NT2/D1 (cell line): ENCODE measurements at regions not wholly inside any gene's neighbourhood (a gene's known extent, or its start where the extent isn't known, plus 50 kb on each side); places are given as distances from the start of the nearest gene placed in this dataset.

Source experiments
- DNase-seq: peaks from one replicate; pipeline ENCODE4 v3.0.0-alpha.2; 2011; ENCODE audit warnings: low read depth, low spot score
- H3K27me3 ChIP-seq: 2 replicates; pipeline ENCODE4 v1.6.0; 2011; ENCODE audit warnings: mild to moderate bottlenecking; ENCODE audit not compliant: insufficient read length, insufficient read depth
- H3K36me3 ChIP-seq: 2 replicates; pipeline ENCODE4 v1.6.1; 2011; ENCODE audit warnings: mild to moderate bottlenecking, low read length, mixed read lengths; ENCODE audit not compliant: insufficient read depth, insufficient read length
- H3K4me1 ChIP-seq: 2 replicates; pipeline ENCODE4 v1.5.1; 2011; ENCODE audit not compliant: insufficient read depth, insufficient read length
- H3K4me3 ChIP-seq: 2 replicates; pipeline ENCODE4 v1.5.1; 2011; ENCODE audit warnings: low read depth; ENCODE audit not compliant: insufficient read length
- H3K9ac ChIP-seq: 2 replicates; pipeline ENCODE4 v1.6.0; 2011; ENCODE audit warnings: low read depth; ENCODE audit not compliant: insufficient read length
- H3K9me3 ChIP-seq: 2 replicates; pipeline ENCODE4 v1.5.1; 2011; ENCODE audit warnings: mild to moderate bottlenecking, low read length; ENCODE audit not compliant: insufficient read depth
- SUZ12 ChIP-seq: IDR thresholded peaks from 2 replicates; pipeline ENCODE4 v1.6.1; 2011; ENCODE audit not compliant: insufficient read length, insufficient read depth; ENCODE audit errors: extremely low read depth
- YY1 ChIP-seq: IDR thresholded peaks from 2 replicates; pipeline ENCODE4 v1.6.1; 2011; ENCODE audit not compliant: insufficient read length, insufficient read depth
- ZNF274 ChIP-seq: IDR thresholded peaks from 2 replicates; pipeline ENCODE4 v1.6.1; 2011; ENCODE audit warnings: mild to moderate bottlenecking, low read depth, low read length

DNA sequence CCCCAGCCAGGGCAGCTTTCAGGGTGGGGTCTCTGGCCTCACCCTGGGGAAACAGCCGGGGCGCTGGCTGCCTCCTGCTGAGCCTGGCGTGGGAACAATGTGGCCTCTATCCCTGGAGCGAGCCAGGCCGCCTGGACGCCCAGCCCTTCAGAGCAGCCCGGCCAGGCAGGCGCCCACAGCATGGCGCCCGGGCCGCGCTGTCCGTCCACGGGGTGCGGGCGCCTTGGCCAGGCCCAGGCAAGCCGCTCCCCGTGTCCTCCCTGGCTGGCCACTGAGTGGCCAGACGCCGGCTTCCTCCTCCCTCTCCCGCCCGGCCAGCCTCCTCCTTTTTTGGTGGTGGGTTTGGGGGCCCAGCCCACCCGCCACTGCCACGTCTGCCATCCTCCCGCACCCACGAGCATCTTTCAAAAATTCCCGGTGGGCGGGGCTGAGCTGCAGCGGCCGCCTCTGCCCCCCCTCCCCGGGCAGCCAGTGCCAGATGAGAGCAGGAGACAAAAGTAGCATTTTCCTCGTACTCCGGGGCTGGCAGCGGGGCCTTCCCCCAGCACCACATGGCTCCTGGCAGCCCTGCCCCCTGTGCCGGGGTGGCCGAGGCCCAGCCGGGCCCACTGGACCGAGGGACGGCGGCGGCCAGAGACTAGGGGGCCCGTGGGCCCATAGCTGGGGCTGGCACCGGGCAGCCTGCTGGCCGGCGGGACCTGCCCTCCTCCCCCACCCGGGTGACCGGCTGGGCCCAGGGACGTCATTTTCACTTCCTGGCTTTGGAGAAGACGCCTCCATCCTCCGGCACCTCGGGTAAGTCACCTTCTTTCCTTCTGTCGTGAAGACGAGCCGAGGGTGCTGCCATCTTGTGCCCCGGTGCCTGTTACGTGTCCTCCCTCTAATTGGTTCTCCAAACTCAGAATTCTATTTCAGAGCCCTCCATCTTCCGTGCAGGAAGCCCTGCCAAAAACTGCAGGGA, 70.2 kb upstream of the PPARA start:
- Histone ChIP-seq H3K27me3 (peaks cover under 1% of the 10 kb centered on the region), H3K4me3 (no peak overlapping the region), H3K9ac (no peak overlapping the region), H3K36me3 (no peaks in the 10 kb centered on the region), H3K9me3 (no peaks in the 10 kb centered on the region), H3K4me1 (peaks cover under 1% of the 10 kb centered on the region)
- DNase-seq = no peak
- TF ChIP-seq SUZ12 = no peak
- no peak for TF ChIP-seq ZNF274
- no peak for TF ChIP-seq YY1

DNA sequence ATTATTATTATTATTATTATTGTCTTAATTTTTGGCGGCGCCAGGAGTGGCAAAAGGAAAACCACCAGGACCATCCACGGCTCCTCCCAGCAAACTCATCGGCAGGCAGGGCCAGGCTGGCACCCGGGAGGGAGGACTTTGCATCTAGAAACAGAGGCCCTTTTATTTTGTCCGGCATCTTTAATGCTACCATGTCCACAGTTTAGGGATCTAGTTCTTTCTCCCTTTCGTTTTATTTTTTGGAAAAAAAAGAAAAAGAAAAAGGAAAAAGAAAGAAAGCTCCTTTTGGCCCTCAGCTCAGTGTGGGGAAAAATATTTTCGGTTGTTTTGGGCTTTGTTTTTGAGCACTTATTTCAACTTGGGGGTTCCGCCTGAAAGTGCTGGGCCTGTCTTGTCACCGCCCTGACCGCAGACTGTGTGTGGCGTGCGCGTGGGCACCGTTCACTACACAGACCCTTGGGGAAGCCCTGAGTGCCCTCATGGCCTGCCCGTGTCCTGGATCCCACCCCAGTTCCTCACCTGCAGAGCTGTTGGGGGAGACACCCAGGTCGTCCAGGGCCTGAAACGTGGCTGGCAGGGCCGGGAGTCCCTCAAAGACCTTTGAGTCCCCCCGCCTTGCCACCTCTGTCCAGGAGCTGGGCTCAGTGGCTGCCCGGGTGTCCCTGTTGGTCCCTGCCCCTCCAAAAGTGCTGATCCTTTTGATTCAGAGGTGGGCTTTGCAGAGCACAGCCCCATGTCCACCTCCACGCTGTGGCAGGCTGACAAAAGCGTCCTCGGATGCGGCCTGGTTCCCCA, 69.1 kb upstream of the PPARA start:
- Histone ChIP-seq H3K27me3 (no peaks in the 10 kb centered on the region), H3K4me1 (peaks cover 2% of the 10 kb centered on the region), H3K36me3 (no peaks in the 10 kb centered on the region), H3K4me3 (no peak overlapping the region), H3K9ac (no peak overlapping the region), H3K9me3 (no peaks in the 10 kb centered on the region)
- DNase-seq = no peak
- TF ChIP-seq SUZ12 = no peak
- TF ChIP-seq ZNF274 = no peak
- TF ChIP-seq YY1 = no peak

DNA sequence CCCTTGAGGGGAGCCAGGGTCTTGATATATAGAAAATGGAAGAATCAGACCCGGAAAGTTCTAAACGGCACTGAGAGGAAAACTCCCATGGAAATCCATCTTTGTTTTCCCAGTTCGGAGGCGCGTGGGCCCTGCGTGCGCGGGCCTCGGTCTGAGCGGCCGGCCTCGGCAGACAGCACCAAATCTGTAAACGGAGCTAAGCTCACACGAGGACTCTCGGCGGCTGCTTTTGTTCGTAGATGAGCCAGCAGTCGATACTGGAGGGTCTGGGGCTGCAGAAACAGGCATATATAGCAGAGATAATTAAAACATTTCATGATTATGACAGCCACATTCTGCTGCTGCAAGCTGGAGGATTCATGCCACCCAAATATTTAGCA, 68.5 kb upstream of the PPARA start:
- no peak overlapping the region for H3K4me3 ChIP-seq
- no peaks in the 10 kb centered on the region for H3K36me3 ChIP-seq
- DNase-seq = no peak
- no peak for TF ChIP-seq ZNF274
- no peak for TF ChIP-seq YY1
- no peak for TF ChIP-seq SUZ12
- no peaks in the 10 kb centered on the region for H3K27me3 ChIP-seq
- no peaks in the 10 kb centered on the region for H3K9me3 ChIP-seq
- H3K9ac ChIP-seq = no peak overlapping the region
- H3K4me1 ChIP-seq = peaks cover 2% of the 10 kb centered on the region

DNA sequence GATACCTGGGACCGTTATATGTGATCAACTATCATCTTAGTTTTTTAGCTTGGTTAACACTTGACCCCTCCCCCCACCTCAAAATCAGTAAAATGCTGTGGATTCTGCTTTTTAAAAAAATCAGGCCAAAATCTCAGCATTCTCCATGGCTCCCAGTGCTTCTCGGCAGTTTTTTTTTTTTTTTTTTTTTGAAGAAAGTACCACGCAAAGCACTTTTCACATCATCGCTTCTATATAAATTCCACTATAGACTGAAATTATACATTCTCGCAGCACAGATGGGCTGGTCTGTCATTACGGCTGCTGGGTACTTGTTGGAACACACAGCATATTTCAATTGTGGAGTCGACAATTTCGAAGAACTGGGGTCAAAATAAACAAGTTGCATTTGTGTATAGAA, 67.7 kb upstream of the PPARA start:
- Histone ChIP-seq H3K9me3 (no peaks in the 10 kb centered on the region), H3K36me3 (no peaks in the 10 kb centered on the region), H3K27me3 (no peaks in the 10 kb centered on the region), H3K9ac (no peak overlapping the region), H3K4me1 (peaks cover 3% of the 10 kb centered on the region), H3K4me3 (no peak overlapping the region)
- no peak for DNase-seq
- TF ChIP-seq ZNF274 = no peak
- no peak for TF ChIP-seq YY1
- TF ChIP-seq SUZ12 = no peak

GRCh38 chr22:46083383-46084350, 66.7 kb upstream of the PPARA start:
- H3K4me3 ChIP-seq = no peak overlapping the region
- H3K27me3 ChIP-seq = no peaks in the 10 kb centered on the region
- no peak for DNase-seq
- H3K4me1 ChIP-seq = peaks cover 4% of the 10 kb centered on the region
- no peaks in the 10 kb centered on the region for H3K36me3 ChIP-seq
- no peak overlapping the region for H3K9ac ChIP-seq
- TF ChIP-seq YY1 = no peak
- TF ChIP-seq ZNF274 = no peak
- no peak for TF ChIP-seq SUZ12
- no peaks in the 10 kb centered on the region for H3K9me3 ChIP-seq

DNA sequence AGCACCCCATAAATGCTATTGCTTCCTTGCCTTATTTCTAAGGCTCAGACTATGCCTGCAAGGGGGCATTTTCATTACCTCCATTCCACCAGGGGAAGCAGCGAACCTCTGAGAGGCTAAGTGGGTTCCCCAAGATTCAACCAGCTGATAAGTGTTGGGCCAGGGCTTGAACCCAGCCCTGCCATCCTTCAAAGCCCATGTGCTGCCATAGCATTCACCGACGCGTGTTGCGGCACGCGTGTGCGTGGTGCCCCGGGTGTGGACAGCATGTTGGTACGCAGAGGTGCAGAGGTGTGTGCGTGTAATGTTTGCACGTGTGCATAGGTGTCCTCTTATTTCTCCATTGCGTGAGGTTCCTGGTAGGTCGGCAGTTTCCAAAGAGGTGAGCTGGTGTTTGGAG, 66.0 kb upstream of the PPARA start:
- Histone ChIP-seq H3K4me3 (no peak overlapping the region), H3K4me1 (peaks cover 4% of the 10 kb centered on the region), H3K27me3 (no peaks in the 10 kb centered on the region), H3K36me3 (no peaks in the 10 kb centered on the region), H3K9me3 (no peaks in the 10 kb centered on the region), H3K9ac (no peak overlapping the region)
- TF ChIP-seq SUZ12 (no peak), YY1 (no peak), ZNF274 (no peak)
- no peak for DNase-seq
